ENCODE measurements at regions not wholly inside any gene's neighbourhood (a gene's known extent, or its start where the extent isn't known, plus 50 kb on each side); places are given as distances from the start of the nearest gene placed in this dataset.

DNA sequence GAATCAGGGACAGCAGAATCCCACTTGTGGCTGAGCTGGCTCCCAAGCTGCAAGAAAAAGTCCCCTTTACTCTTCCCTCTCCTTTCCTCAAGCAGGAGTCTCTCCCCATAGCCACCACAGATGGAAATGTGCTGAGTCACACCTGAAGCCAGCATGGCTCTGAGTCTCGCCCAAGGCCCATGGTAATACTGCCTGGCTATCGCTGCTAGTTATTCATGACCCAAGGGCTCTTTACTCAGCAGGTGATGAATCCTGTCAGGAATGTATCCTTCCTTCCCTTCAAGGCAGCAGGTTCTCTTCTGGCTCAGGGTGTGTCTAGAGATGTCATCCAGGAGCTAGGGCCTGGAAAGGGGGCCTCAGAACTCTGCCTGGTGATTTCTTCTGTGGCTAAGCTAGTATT lies 403.3 kb upstream of the PTPRD start:
- TF ChIP-seq, protein P1, sequence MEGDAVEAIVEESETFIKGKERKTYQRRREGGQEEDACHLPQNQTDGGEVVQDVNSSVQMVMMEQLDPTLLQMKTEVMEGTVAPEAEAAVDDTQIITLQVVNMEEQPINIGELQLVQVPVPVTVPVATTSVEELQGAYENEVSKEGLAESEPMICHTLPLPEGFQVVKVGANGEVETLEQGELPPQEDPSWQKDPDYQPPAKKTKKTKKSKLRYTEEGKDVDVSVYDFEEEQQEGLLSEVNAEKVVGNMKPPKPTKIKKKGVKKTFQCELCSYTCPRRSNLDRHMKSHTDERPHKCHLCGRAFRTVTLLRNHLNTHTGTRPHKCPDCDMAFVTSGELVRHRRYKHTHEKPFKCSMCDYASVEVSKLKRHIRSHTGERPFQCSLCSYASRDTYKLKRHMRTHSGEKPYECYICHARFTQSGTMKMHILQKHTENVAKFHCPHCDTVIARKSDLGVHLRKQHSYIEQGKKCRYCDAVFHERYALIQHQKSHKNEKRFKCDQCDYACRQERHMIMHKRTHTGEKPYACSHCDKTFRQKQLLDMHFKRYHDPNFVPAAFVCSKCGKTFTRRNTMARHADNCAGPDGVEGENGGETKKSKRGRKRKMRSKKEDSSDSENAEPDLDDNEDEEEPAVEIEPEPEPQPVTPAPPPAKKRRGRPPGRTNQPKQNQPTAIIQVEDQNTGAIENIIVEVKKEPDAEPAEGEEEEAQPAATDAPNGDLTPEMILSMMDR (conservative IDR thresholded peaks at IDR 0.05), result no peak
- no peak overlapping the region for H3K27ac ChIP-seq

DNA sequence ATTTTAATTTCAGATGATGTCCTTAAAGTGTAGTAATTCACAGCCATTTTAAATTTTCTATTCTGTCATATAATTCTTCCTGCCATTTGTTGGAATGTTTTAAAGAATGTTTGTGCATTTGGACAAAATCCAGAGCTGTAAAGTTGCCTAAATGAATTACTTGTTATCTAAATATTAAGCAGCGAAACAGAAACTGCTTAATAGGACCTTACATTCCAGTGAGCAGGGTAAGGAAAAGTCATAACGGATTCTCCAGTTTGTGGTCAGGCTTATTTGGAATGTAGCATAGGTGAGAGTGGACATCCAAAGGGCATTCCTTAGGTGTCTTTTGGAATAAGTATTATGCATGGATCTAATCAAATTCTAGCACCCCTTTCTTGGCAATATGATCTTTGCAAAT lies 410.4 kb upstream of the PTPRD start:
- TF ChIP-seq, protein P1 (conservative IDR thresholded peaks at IDR 0.05), result no peak

DNA sequence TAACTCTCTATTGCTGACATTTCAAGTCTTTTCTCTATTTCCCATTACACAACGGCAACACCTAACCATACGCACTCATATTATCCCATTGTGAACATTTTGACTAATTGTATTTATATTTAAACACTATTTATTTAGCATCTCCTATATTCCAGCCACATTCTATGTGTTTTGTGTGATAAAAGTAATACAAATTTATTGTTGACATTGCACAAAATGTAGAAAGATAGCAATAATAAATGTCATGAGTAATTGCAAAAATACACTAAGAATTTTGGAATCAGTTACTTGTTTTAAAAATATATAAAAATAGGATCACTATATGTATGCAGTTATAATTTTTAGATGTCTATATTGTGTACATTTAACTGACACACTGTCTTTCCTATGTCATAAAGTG lies 413.0 kb upstream of the PTPRD start:
- no peak overlapping the region for H3K27ac ChIP-seq
- TF ChIP-seq, protein P1 (conservative IDR thresholded peaks at IDR 0.05), result no peak

More for the DNA sequence above, 410.4 kb upstream of the PTPRD start:
- no peak overlapping the region for H3K27ac ChIP-seq

DNA sequence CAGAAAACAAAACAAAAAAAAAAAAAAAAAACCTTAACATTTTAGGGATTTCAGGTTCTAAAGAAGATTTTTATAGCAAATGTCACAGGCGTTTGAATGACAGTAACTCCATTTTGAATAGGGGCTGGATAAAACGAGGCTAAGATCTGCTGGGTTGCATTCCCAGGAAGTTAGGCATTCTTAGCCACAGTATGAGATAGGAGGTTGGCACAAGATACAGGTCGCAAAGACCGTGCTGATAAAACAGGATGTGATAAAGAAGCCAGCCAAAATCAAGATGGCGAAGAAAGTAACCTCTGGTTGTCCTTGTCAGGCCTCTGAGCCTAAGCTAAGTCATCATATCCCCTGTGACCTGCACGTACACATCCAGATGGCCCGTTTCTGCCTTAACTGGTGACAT lies 425.6 kb upstream of the PTPRD start:
- no peak overlapping the region for H3K27ac ChIP-seq
- TF ChIP-seq, protein P1 (conservative IDR thresholded peaks at IDR 0.05), result no peak

DNA sequence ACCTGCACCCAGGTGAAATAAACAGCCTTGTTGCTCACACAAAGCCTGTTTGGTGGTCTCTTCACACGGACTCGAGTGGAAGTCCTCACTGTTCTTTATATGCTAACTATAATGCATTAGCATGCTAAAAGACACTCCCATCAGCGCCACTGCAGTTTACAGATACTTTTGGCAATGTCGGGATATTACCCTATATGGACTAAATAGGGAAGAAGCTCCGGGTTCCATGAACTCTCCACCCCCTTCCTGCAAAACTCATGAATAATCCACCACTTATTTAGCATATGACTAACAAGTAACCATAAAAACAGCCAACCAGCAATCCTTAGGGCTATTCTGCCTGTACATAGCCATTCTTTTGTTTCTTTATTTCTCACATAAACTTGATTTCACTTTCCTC lies 426.2 kb upstream of the PTPRD start:
- TF ChIP-seq, protein P1 (conservative IDR thresholded peaks at IDR 0.05), result no peak
- H3K27ac ChIP-seq, result no peak overlapping the region

DNA sequence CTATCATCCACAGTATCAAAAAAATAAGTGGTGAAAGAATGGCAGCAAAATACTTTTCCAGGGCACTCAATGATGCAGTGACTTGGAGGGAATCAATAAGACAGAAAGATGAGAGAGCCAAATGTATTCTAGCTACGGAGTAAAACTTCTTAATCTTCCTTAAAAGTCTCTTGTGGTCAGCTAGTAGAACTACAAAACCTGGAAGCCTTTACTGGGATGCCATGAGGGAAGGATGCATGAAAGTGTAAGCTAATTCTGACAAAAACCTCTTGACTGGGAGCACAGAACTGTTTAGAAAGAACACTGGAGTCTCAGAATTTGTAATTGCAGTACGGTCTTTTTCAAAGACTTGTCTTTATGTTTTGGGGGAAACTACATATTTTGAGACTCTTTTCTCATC lies 432.8 kb upstream of the PTPRD start:
- no peak overlapping the region for H3K27ac ChIP-seq
- TF ChIP-seq, protein P1 (conservative IDR thresholded peaks at IDR 0.05), result no peak

DNA sequence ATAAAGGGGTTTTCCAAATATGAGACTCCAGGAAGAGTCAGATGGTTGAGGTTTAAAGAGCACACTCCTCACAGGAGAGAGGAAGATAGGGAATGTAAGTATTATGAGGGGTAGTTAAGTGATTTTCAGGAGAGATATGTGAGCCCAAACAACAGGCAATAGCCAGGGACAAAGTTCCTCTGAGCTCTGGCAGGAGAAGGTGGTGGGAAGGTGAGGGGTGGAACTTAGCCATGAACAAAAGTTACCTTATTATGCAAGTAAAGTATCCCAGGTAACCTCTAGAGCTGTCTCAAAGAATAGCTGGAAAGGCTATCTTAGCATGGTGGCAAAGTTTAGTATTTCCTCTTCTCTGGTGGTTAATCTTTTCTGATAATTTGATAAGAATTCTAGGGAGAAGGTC lies 450.5 kb upstream of the PTPRD start:
- TF ChIP-seq, protein P1 (conservative IDR thresholded peaks at IDR 0.05), result no peak
- H3K27ac ChIP-seq, result no peak overlapping the region

DNA sequence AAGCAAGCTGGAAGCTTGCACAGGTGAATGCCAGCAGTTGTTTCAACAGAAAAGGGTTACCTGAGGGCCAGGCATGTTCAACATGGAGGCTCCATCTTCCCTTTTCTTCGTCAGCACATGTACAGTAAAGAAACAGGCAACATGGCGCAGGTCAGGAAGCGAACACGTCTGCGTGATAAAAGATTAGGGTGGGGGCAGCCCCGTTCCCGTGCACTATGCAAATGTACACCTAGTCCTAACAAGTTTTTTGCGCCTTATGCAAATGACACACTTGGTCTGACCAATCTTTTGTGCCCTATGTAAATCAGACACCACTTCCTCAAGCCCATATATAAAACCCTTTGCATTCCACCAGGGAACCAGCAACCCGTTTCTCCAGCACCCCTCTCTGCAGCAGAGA lies 452.1 kb upstream of the PTPRD start:
- TF ChIP-seq, protein P1 (conservative IDR thresholded peaks at IDR 0.05), result no peak
- H3K27ac ChIP-seq, result no peak overlapping the region

Data from VCaP (cell line).